ENCODE measurements at regions not wholly inside any gene's neighbourhood (a gene's known extent, or its start where the extent isn't known, plus 50 kb on each side); places are given as distances from the start of the nearest gene placed in this dataset.

GRCh38 chr6:170185175-170185978, 105.5 kb downstream of the DLL1 start:
- Histone ChIP-seq H3K4me1 (ENCODE audit: low read depth) (no peaks in the 10 kb centered on the region), H3K27ac (no peak overlapping the region), H3K9me3 (ENCODE audit: low read depth) (no peaks in the 10 kb centered on the region), H3K4me3 (no peak overlapping the region), H3K36me3 (no peaks in the 10 kb centered on the region), H3K27me3 (no peaks in the 10 kb centered on the region)
- TF ChIP-seq CTCF (IDR thresholded peaks at IDR 0.05; ENCODE audit: low read depth, low read length) = no peak
- DNase-seq (ENCODE audit: low read depth in 1 of 2, low spot score in 1 of 2) = no peak

- no peak for DNase-seq (ENCODE audit: low read depth in 1 of 2, low spot score in 1 of 2)
- Histone ChIP-seq H3K36me3 (no peaks in the 10 kb centered on the region), H3K9me3 (ENCODE audit: low read depth) (no peaks in the 10 kb centered on the region), H3K27ac (no peak overlapping the region), H3K27me3 (no peaks in the 10 kb centered on the region), H3K4me1 (ENCODE audit: low read depth) (no peaks in the 10 kb centered on the region), H3K4me3 (no peak overlapping the region)
- TF ChIP-seq CTCF (IDR thresholded peaks at IDR 0.05; ENCODE audit: low read depth, low read length) = no peak
These were observed 106.6 kb downstream of the DLL1 start for GRCh38 chr6:170184316-170184715.

- Histone ChIP-seq H3K9me3 (ENCODE audit: low read depth) (no peaks in the 10 kb centered on the region), H3K36me3 (no peaks in the 10 kb centered on the region), H3K27ac (no peak overlapping the region), H3K4me1 (ENCODE audit: low read depth) (no peaks in the 10 kb centered on the region), H3K27me3 (no peaks in the 10 kb centered on the region), H3K4me3 (no peak overlapping the region)
- TF ChIP-seq CTCF (IDR thresholded peaks at IDR 0.05; ENCODE audit: low read depth, low read length) = no peak
- DNase-seq (ENCODE audit: low read depth in 1 of 2, low spot score in 1 of 2) = no peak
These were observed 107.4 kb downstream of the DLL1 start for GRCh38 chr6:170183521-170183920.

GRCh38 chr6:170182781-170183120, 108.1 kb downstream of the DLL1 start:
- Histone ChIP-seq H3K4me1 (ENCODE audit: low read depth) (no peaks in the 10 kb centered on the region), H3K4me3 (no peak overlapping the region), H3K9me3 (ENCODE audit: low read depth) (no peaks in the 10 kb centered on the region), H3K27ac (no peak overlapping the region), H3K36me3 (no peaks in the 10 kb centered on the region), H3K27me3 (no peaks in the 10 kb centered on the region)
- TF ChIP-seq CTCF (IDR thresholded peaks at IDR 0.05; ENCODE audit: low read depth, low read length) = no peak
- DNase-seq (ENCODE audit: low read depth in 1 of 2, low spot score in 1 of 2) = no peak

- H3K4me1 ChIP-seq (ENCODE audit: low read depth) = no peaks in the 10 kb centered on the region
- no peak for TF ChIP-seq CTCF (IDR thresholded peaks at IDR 0.05; ENCODE audit: low read depth, low read length)
- DNase-seq (ENCODE audit: low read depth in 1 of 2, low spot score in 1 of 2) = no peak
- H3K9me3 ChIP-seq (ENCODE audit: low read depth) = no peaks in the 10 kb centered on the region
- H3K4me3 ChIP-seq = no peak overlapping the region
- no peaks in the 10 kb centered on the region for H3K27me3 ChIP-seq
- no peak overlapping the region for H3K27ac ChIP-seq
- H3K36me3 ChIP-seq = no peaks in the 10 kb centered on the region
These were observed 108.6 kb downstream of the DLL1 start for GRCh38 chr6:170182093-170182780.
